Inferior parietal cortex (tissue), 1 donor: ENCODE measurements at regions not wholly inside any gene's neighbourhood (a gene's known extent, or its start where the extent isn't known, plus 50 kb on each side); places are given as distances from the start of the nearest gene placed in this dataset.

Experiments
- DNase-seq: peaks from one replicate; pipeline ENCODE4 v3.0.0-alpha.2; 2016; ENCODE audit errors: extremely low spot score

- no peak for DNase-seq
Measured at GRCh38 chr2:188851311-188851710, 122.9 kb upstream of the COL3A1 start.

GRCh38 chr2:188851826-188852225, 122.3 kb upstream of the COL3A1 start:
- DNase-seq = no peak

GRCh38 chr2:188852772-188853171, 121.4 kb upstream of the COL3A1 start:
- no peak for DNase-seq

GRCh38 chr2:188853307-188853706, 120.9 kb upstream of the COL3A1 start:
- DNase-seq = no peak

- DNase-seq = no peak
Measured at GRCh38 chr2:188865681-188866080, 108.5 kb upstream of the COL3A1 start.

- no peak for DNase-seq
Measured at GRCh38 chr2:188869550-188869949, 104.6 kb upstream of the COL3A1 start.

- no peak for DNase-seq
Measured at GRCh38 chr2:188870289-188870688, 103.9 kb upstream of the COL3A1 start.

GRCh38 chr2:188875104-188875503, 99.1 kb upstream of the COL3A1 start:
- no peak for DNase-seq

- DNase-seq = no peak
Measured at GRCh38 chr2:188878716-188879115, 95.5 kb upstream of the COL3A1 start.

GRCh38 chr2:188880740-188881139, 93.4 kb upstream of the COL3A1 start:
- no peak for DNase-seq

- DNase-seq = no peak
Measured at GRCh38 chr2:188881434-188881833, 92.7 kb upstream of the COL3A1 start.

GRCh38 chr2:188884046-188884445, 90.1 kb upstream of the COL3A1 start:
- DNase-seq = no peak

GRCh38 chr2:188884517-188884916, 89.7 kb upstream of the COL3A1 start:
- no peak for DNase-seq

- no peak for DNase-seq
Measured at GRCh38 chr2:188889187-188889586, 85.0 kb upstream of the COL3A1 start.

GRCh38 chr2:188890755-188891154, 83.4 kb upstream of the COL3A1 start:
- no peak for DNase-seq

- DNase-seq = no peak
Measured at GRCh38 chr2:188892636-188893035, 81.5 kb upstream of the COL3A1 start.

- DNase-seq = no peak
Measured at GRCh38 chr2:188893972-188894371, 80.2 kb upstream of the COL3A1 start.

GRCh38 chr2:188894979-188895378, 79.2 kb upstream of the COL3A1 start:
- DNase-seq = no peak

GRCh38 chr2:188897096-188897495, 77.1 kb upstream of the COL3A1 start:
- no peak for DNase-seq

GRCh38 chr2:188898261-188898660, 75.9 kb upstream of the COL3A1 start:
- DNase-seq = no peak

- no peak for DNase-seq
Measured at GRCh38 chr2:188902901-188903491, 71.2 kb upstream of the COL3A1 start.

GRCh38 chr2:188903740-188904139, 70.4 kb upstream of the COL3A1 start:
- no peak for DNase-seq

GRCh38 chr2:188909036-188909435, 65.1 kb upstream of the COL3A1 start:
- no peak for DNase-seq

- DNase-seq = no peak
Measured at GRCh38 chr2:188916736-188917135, 57.4 kb upstream of the COL3A1 start.
